Astrocyte of the spinal cord (primary cell): ENCODE measurements at regions not wholly inside any gene's neighbourhood (a gene's known extent, or its start where the extent isn't known, plus 50 kb on each side); places are given as distances from the start of the nearest gene placed in this dataset.
A peak's percentile ranks its signal among the peaks of the same experiment; 100 is the strongest.

Experiments used
- DNase-seq: peaks from one replicate; pipeline ENCODE4 v3.0.0; 2011; ENCODE audit warnings: low read depth, low spot score
- H3K4me3 ChIP-seq: 2 replicates; pipeline ENCODE4 v1.5.1; 2011; ENCODE audit warnings: low read depth, mild to moderate bottlenecking, low read length, moderate library complexity
- in situ Hi-C: cut with HindIII; loops from 2 replicates; pipeline ENCODE4 v1.10.0; 2017; ENCODE audit warnings: low sequenced_read_pairs
- TF ChIP-seq, protein P1 (sequence below): IDR thresholded peaks from 2 replicates; pipeline ENCODE4 v1.5.1; 2012; ENCODE audit warnings: low read depth, mild to moderate bottlenecking, low read length, inconsistent platforms

DNA sequence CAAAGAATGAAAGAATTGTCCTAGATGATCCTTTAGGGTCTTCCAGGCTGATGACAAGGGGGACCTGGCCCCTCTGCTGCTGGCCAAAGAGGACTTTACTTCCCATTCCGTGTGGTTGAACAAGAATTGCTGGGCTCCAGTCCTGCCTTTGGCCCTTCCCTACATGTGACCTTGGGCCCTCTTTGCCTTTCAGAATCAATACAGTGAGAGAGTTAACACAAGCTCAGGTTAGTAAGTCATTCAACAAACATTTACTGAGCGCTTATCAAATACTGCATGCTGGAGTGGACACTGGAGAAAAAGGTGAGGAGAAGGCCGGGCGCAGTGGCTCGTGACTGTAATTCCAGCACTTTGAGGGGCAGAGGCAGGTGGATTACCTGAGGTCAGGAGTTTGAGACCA is 113.1 kb downstream of the C9orf50 start:
- TF ChIP-seq, protein P1, sequence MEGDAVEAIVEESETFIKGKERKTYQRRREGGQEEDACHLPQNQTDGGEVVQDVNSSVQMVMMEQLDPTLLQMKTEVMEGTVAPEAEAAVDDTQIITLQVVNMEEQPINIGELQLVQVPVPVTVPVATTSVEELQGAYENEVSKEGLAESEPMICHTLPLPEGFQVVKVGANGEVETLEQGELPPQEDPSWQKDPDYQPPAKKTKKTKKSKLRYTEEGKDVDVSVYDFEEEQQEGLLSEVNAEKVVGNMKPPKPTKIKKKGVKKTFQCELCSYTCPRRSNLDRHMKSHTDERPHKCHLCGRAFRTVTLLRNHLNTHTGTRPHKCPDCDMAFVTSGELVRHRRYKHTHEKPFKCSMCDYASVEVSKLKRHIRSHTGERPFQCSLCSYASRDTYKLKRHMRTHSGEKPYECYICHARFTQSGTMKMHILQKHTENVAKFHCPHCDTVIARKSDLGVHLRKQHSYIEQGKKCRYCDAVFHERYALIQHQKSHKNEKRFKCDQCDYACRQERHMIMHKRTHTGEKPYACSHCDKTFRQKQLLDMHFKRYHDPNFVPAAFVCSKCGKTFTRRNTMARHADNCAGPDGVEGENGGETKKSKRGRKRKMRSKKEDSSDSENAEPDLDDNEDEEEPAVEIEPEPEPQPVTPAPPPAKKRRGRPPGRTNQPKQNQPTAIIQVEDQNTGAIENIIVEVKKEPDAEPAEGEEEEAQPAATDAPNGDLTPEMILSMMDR = no peak
- in situ Hi-C loops = no loop called here
- no peak for DNase-seq
- no peak overlapping the region for H3K4me3 ChIP-seq

DNA sequence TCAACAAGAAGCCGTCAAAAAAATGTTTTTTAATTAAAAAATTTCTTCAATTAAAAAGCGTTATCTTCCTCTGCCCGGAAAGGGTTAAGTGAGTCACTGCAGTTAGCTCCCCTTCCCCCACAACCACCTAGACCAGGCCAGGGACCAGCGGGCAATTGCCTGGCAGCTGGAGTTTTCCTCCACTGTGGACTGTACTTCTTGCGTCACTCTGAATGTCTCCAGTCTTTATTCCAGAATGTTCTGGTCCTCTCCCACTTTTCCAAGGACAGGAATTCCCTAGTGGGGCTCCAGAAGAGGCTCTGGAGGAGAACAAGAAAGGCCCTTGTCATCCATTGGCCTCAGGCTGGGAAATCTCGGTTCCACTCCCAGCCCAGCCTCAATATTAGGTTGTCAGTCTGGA is 114.0 kb downstream of the C9orf50 start:
- no peak overlapping the region for H3K4me3 ChIP-seq
- DNase-seq = peak; percentile 57
- TF ChIP-seq, protein P1 = no peak
- in situ Hi-C loops = no loop called here

DNA sequence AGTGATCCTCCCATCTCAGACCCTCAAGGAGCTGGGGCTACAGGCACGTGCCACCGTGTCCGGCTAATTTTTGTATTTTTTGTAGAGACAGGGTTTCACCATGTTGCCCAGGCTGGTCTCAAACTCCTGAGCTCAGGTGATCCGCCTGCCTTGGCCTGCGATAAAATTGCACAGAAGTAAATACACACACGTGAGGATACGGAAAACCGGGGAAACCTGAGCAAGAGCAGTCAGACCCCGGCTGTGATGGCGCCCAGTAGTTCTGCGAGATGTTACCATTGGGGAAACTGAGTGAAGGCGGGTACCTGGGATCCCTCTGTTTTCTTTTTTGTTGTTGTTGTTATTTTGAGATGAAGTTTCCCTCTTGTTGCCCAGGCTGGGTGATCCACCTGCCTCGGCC is 114.9 kb downstream of the C9orf50 start:
- no peak overlapping the region for H3K4me3 ChIP-seq
- no peak for DNase-seq
- TF ChIP-seq, protein P1 = no peak
- in situ Hi-C loops = no loop called here

DNA sequence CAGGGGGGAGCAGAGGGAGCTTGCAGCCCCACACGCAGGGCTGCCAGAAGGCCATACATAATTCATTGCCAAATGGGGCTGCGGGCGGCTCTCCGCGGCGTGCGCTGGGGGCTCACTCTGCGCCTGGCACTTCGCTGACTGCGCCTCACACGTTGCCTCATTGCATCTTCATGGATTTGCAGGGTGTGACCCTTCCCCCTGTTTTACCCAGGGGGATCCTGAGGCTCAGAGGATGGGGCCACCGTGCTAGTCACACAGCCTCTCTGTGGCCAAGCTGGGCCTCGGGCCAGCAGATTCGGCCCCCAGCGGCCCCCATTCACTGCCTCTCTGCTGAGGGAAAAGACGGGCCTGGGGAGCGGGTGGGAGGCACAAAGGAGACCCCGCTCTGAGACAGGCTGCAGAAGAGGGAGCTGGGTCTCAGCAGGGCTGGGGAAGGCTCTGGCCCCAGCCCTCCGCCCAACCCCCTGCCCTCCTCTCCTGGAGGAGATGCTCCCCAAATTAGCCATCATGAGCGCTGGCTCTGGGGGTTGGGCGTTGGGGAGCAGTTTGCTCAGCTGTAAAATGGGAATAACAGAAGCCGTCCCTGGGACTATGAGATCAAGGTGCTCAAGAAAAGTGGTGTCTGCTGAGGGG is 115.5 kb downstream of the C9orf50 start:
- no peak overlapping the region for H3K4me3 ChIP-seq
- no peak for DNase-seq
- TF ChIP-seq, protein P1 = no peak
- in situ Hi-C loops = no loop called here

DNA sequence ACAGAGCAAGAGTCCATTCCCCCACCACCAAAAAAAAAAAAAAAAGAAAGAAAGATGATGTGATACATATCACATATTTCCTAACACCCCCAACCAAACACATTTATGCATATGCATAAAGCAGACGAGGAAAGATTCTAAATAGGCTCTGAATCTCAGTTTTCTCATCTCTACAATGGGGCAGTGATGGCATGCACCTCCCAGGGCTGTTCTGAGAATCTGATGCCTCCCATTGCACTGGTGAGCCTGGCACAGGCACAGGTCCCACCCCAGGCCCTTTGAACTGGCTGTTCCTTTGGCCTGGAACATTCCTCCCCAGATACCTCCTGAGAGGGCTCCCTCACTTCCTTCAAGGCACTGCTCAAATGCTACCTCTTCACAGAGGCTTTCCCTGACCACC is 116.5 kb downstream of the C9orf50 start:
- no peak overlapping the region for H3K4me3 ChIP-seq
- in situ Hi-C loops = no loop called here
- DNase-seq = no peak
- TF ChIP-seq, protein P1 = no peak

DNA sequence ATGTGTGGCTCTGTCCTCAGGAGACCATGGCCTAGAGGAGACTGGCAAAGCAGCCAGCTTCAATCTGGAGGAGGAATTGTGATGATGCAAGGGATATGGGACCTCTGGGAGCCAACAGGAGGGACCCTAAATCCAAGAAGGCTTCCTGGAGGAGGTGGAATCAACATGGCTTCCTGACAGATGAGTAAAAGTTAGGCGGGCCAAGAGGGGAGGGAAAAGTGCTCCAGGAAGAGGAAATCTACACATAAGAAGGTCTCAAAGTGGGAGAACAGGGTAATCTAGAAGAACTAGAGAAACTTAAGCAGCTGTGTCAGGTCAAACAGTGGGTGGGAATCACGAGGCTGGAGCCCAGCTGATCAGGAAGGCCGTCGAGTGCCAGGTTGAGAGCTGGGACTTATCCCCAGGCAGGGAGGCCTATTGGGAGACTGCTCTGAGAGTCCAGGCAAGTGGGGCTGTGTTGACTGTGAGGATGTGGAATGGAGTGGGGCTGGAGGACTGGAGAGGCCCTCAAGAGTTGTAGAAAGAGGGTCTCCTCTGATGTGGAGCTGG is 119.1 kb downstream of the C9orf50 start:
- DNase-seq = no peak
- in situ Hi-C loops = no loop called here
- TF ChIP-seq, protein P1 = no peak
- H3K4me3 ChIP-seq = no peak overlapping the region
